Activated CD4-positive, alpha-beta memory T cell treated with anti-CD3 and anti-CD28 coated beads, Interleukin-2, amount 10 ng/mL, durations not matched to agents 7 days and 5 days (primary cell): ENCODE measurements at regions not wholly inside any gene's neighbourhood (a gene's known extent, or its start where the extent isn't known, plus 50 kb on each side); places are given as distances from the start of the nearest gene placed in this dataset.

Experiments
- CTCF ChIA-PET: fragments of 350-600 bp; sonication (Branson Sonifier 250); formaldehyde crosslinking; loops from one replicate; lab custom pipeline; 2021; ENCODE audit warnings: antibody characterized with exemption, inconsistent platforms; lab: Charles Lee
- POLR2A ChIA-PET: fragments of 350-600 bp; sonication (Branson Sonifier 250); formaldehyde crosslinking; loops from one replicate; lab custom pipeline; 2021; ENCODE audit warnings: antibody characterized with exemption; lab: Charles Lee
- DNase-seq: peaks from one replicate; pipeline ENCODE4 v3.0.0-alpha.2; 2020
- H3K27ac Mint-ChIP-seq: one replicate; pipeline ENCODE4 v1.8.0; 2021; ENCODE audit warnings: mild to moderate bottlenecking, mixed read lengths
- H3K27me3 Mint-ChIP-seq: one replicate; pipeline ENCODE4 v1.8.0; 2021; ENCODE audit warnings: mixed read lengths
- H3K36me3 Mint-ChIP-seq: one replicate; pipeline ENCODE4 v1.8.0; 2021; ENCODE audit warnings: low read depth, mixed read lengths
- H3K4me1 Mint-ChIP-seq: one replicate; pipeline ENCODE4 v1.8.0; 2021; ENCODE audit warnings: mixed read lengths
- H3K4me3 Mint-ChIP-seq: one replicate; pipeline ENCODE4 v1.8.0; 2021; ENCODE audit warnings: mild to moderate bottlenecking, mixed read lengths
- H3K9me3 Mint-ChIP-seq: one replicate; pipeline ENCODE4 v1.8.0; 2021; ENCODE audit warnings: mixed read lengths

DNA sequence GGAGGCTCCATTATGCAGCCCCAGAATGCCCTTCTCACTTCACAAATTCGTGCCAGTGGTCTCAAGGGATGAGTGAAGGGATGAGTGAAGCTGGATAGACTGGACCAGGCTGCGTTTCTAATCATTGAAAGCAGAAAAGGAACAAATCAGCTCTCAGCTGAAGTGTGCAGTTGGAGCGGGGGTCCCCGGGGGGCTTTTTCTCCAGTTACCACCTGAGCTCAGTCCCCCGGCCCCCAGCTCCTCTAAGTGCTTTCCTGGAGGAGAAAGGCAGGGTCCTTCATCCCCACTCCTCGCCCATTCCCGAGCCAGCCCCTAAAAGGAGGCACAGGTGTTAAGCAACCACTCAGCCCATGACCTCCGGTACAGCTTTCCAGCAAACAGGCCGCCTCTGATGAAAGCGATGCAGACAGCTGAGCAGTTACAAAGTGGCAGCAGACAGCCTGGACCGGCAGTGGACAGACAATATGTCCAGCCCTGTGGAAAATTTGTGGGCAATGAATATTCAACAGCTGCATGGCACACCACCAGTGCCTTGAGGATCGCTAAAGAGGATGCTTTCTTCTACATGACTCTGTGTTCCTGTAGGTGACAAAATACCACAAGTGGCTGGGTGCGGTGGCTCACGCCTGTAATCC, 110.7 kb upstream of the UBL3 start:
- peaks cover 5% of the 10 kb centered on the region for H3K27me3 Mint-ChIP-seq
- H3K4me1 Mint-ChIP-seq: peaks cover 43% of the 10 kb centered on the region
- ChIA-PET POLR2A (interaction anchor here (0.6 to 5.9 kb wide), 2 partner anchors 24 to 111 kb away, joined by 3 to 28 read pairs; partner anchors contain the start of gene UBL3), CTCF (interaction anchor here (1.0 to 1.9 kb wide), 3 partner anchors 26 to 153 kb away, joined by 3 to 4 read pairs (median 4); no protein-coding TSS in a partner anchor)
- no peaks in the 10 kb centered on the region for H3K9me3 Mint-ChIP-seq
- no peak overlapping the region for H3K4me3 Mint-ChIP-seq
- H3K27ac Mint-ChIP-seq: peak overlapping the region; percentile 21
- H3K36me3 Mint-ChIP-seq: no peaks in the 10 kb centered on the region
- DNase-seq: no peak

DNA sequence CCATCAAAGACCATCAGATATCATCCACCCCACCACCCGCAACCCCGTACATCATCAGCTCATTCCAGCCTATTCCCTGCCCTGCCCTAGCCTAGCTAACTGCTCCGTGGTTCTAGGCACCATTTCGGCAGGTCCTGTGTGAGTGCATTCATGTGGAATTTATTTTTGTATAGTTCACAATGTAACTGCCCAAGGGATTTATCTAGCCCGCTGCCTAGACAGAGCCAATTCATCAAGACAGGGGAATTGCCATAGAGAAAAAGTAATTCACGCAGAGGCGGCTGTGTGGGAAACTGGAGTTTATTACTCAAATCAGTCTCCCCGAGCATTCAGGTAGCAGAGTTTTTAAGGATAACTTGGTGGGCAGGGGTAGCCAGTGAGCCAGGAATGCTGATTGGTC, 109.2 kb upstream of the UBL3 start:
- ChIA-PET POLR2A (interaction anchor here (0.5 to 5.9 kb wide), 4 partner anchors 9 to 123 kb away, joined by 3 to 28 read pairs (median 4); no protein-coding TSS in a partner anchor), CTCF (interaction anchor here (1.1 to 1.8 kb wide), 3 partner anchors 16 to 155 kb away, joined by 3 to 6 read pairs (median 4); no protein-coding TSS in a partner anchor)
- DNase-seq: no peak
- peaks cover 1% of the 10 kb centered on the region for H3K36me3 Mint-ChIP-seq
- H3K4me1 Mint-ChIP-seq: peaks cover 51% of the 10 kb centered on the region
- no peaks in the 10 kb centered on the region for H3K9me3 Mint-ChIP-seq
- no peak overlapping the region for H3K4me3 Mint-ChIP-seq
- H3K27me3 Mint-ChIP-seq: peaks cover 5% of the 10 kb centered on the region
- no peak overlapping the region for H3K27ac Mint-ChIP-seq

DNA sequence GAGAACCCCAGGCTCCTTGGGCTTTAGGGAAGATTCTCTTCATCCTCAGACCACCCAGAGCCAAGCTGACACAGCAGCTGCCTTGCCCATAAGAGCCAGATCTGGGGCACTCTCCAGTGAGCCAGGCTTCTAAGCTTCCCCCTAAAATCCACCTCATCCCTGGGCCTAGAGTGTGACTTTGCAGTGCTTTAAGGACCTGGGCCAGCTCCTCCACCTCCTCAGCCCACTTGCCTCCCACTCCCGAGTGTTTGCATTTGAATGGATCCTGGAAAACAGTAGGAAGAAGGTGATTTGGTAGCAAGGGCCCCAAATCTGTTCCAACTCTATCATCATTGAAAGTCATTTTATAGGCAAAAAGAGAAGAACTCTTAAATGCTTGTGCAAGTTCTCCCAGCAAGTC, 108.7 kb upstream of the UBL3 start:
- DNase-seq: no peak
- ChIA-PET CTCF (interaction anchor here (1.1 to 2.4 kb wide), 4 partner anchors 17 to 156 kb away, joined by 3 to 6 read pairs (median 4); no protein-coding TSS in a partner anchor), POLR2A (interaction anchor here (1.1 to 5.9 kb wide), 3 partner anchors 9 to 122 kb away, joined by 3 to 28 read pairs (median 3); no protein-coding TSS in a partner anchor)
- Mint-ChIP-seq H3K27me3 (peaks cover 5% of the 10 kb centered on the region), H3K4me1 (peaks cover 56% of the 10 kb centered on the region), H3K4me3 (no peak overlapping the region), H3K36me3 (peaks cover 4% of the 10 kb centered on the region), H3K27ac (no peak overlapping the region), H3K9me3 (no peaks in the 10 kb centered on the region)

DNA sequence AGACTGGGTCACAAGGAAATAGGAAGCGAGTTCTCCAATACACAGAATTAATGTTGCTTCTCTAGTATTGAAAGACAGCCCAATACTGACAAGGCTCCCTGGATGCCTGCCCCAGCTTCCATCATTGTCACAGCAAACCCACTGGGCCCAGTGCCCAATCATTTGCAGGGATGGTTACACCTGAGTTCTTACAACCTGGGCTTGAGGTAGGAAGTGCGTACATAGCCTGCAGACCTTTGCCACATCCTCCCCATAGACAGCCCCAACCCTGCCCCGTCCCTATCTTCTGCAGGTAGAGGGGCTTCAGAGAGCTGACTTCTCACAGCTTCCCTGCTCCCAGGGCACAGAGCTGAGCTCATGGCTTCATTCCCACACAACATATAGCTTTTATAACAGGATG, 108.1 kb upstream of the UBL3 start:
- Mint-ChIP-seq H3K27me3 (peaks cover 5% of the 10 kb centered on the region), H3K4me1 (peaks cover 62% of the 10 kb centered on the region), H3K36me3 (peaks cover 4% of the 10 kb centered on the region), H3K27ac (no peak overlapping the region), H3K4me3 (no peak overlapping the region), H3K9me3 (no peaks in the 10 kb centered on the region)
- DNase-seq: no peak
- ChIA-PET CTCF (interaction anchor here (1.2 to 2.4 kb wide), 2 partner anchors 34 to 157 kb away, joined by 4 to 5 read pairs; no protein-coding TSS in a partner anchor), POLR2A (interaction anchor here (1.1 to 5.9 kb wide), 3 partner anchors 8 to 122 kb away, joined by 3 to 28 read pairs (median 3); no protein-coding TSS in a partner anchor)

DNA sequence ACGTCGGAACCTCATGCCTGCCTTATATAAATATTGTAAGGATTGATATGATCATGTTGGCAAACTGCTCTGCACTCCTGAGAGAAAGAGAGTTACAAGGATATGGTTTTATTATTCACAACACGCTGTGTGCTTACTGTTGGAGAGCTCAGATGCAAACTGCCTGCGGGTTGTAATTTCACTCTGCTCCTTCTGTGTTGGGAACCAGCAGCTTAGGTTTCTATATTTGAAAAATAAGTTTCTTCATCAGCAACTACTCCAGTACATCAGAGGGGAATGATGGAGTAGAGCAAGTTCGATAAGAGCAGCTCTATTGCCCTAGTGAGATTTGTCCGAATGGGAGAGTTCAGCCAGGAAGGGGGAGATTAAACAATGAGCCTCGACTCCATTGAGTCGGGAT, 106.9 kb upstream of the UBL3 start:
- Mint-ChIP-seq H3K9me3 (no peaks in the 10 kb centered on the region), H3K27ac (no peak overlapping the region)

DNA sequence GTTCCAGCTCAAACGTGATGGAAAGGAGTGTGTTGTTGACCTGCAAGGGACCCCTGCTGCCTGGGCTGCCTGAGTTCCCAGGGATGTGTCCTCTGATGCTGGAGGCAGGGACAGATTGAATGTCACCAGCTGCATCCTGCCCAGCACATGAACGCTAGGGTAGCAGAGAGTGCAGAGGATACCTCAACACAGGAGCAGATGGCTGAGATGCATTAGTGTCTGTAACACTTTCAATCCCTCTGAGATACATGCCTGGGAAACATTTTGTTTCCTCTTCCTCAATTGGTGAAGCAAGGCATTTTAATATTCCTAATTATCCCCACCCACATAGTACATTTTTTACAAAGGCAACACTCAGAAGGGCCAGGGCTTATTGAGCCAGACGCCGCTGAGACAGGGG, 106.4 kb upstream of the UBL3 start:
- DNase-seq: no peak
- CTCF ChIA-PET: interaction anchor here (0.9 to 2.4 kb wide), 2 partner anchors 21 to 33 kb away, joined by 4 to 5 read pairs; no protein-coding TSS in a partner anchor
- POLR2A ChIA-PET: interaction anchor here (5.9 kb wide), 1 partner anchor 20 kb away, joined by 28 read pairs; no protein-coding TSS in a partner anchor
- no peak overlapping the region for H3K27ac Mint-ChIP-seq
- peaks cover 5% of the 10 kb centered on the region for H3K27me3 Mint-ChIP-seq
- H3K36me3 Mint-ChIP-seq: peaks cover 4% of the 10 kb centered on the region
- H3K4me1 Mint-ChIP-seq: peaks cover 64% of the 10 kb centered on the region
- H3K4me3 Mint-ChIP-seq: no peak overlapping the region
- H3K9me3 Mint-ChIP-seq: no peaks in the 10 kb centered on the region

More for the DNA sequence above, 106.9 kb upstream of the UBL3 start:
- no peak overlapping the region for H3K4me3 Mint-ChIP-seq
- CTCF ChIA-PET: interaction anchor here (2.4 kb wide), 1 partner anchor 33 kb away, joined by 5 read pairs; no protein-coding TSS in a partner anchor
- peaks cover 4% of the 10 kb centered on the region for H3K36me3 Mint-ChIP-seq
- peaks cover 67% of the 10 kb centered on the region for H3K4me1 Mint-ChIP-seq
- POLR2A ChIA-PET: interaction anchor here (5.9 kb wide), 1 partner anchor 21 kb away, joined by 28 read pairs; no protein-coding TSS in a partner anchor
- no peak for DNase-seq
- peaks cover 5% of the 10 kb centered on the region for H3K27me3 Mint-ChIP-seq

DNA sequence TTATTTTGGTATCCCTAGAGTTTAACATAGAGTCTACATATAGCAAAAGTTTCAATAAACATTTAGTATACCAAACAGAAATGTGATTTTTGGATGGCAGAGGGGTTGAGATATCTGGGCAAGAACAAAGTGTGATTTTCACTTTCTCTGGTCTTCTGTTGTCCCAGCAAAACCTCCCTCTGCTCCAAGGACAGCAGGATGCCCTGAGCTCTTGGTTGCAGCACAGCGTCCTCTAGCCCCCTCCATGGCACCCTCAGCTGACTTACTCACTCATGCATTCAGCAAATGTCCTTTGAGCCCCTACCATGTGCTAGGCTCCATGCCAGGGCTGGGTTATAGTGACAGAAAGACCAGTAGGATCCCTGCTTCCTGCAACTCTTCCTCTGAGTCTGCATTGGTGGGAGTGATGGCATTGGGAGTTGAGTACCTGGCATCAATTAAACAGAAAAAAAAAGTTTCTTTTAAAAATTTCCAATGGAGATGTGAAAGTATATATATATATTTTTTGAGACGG, 104.8 kb upstream of the UBL3 start:
- Mint-ChIP-seq H3K4me1 (peaks cover 49% of the 10 kb centered on the region), H3K4me3 (no peak overlapping the region)
- POLR2A ChIA-PET: interaction anchor here (0.7 to 3.1 kb wide), 9 partner anchors 14 to 511 kb away, joined by 3 to 80 read pairs (median 4); partner anchors contain the start of genes HMGB1 and UBL3

DNA sequence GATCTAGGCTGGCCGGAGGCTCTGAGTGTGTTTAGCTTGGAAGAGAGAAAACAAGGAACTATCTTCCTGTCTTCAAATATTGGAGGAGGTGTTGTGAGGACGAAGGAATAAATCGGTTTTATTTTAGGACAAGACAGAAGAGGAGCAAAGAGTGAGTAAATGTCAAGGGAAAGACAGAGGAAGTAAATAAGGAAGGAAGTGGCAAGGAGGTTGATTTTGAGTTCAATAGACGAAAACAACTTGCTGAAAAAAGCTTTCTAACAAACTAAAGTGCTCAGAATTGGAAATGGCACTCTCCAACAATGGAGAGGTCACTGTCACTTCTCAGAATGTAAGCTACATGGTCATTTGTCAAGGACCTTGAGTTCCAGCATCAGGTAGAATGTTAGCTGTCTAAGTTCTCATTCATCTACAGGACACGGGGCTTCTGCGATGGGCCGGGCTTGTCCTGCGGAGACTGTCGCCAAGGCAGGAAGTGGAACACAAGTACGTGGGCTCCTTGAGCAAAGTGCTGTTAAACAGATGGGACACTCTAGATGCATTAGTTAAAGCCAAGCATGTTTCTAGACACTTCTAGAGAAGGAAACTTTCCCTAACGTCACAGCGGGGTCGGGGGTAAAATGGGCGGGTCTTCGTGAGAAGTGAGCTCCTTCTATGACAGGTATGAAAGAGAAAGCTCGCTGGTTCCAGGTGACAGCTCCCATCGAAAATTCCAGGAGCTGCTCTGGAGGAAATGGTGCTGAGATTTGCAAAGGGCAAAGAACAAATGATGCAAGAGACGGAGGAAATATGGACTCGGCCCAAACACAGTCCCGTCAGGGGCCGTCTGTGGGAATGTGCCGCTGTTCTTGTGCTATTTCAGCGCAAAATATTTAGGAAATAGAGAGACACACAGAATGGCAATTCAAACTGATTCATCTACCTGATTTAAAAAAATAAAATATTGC, 103.9 kb upstream of the UBL3 start:
- H3K27ac Mint-ChIP-seq: peak overlapping the region; percentile 91
- peaks cover 5% of the 10 kb centered on the region for H3K27me3 Mint-ChIP-seq
- DNase-seq: peak; percentile 69
- peaks cover 41% of the 10 kb centered on the region for H3K4me1 Mint-ChIP-seq
- H3K4me3 Mint-ChIP-seq: peak overlapping the region; percentile 61
- H3K9me3 Mint-ChIP-seq: no peaks in the 10 kb centered on the region
- ChIA-PET POLR2A (interaction anchor here (0.7 to 3.1 kb wide), 14 partner anchors 13 to 511 kb away, joined by 3 to 80 read pairs (median 4); partner anchors contain the start of genes HMGB1 and UBL3), CTCF (interaction anchor here (0.6 to 2.7 kb wide), 12 partner anchors 10 to 780 kb away, joined by 3 to 43 read pairs (median 4); partner anchors contain the start of gene UBL3)
- H3K36me3 Mint-ChIP-seq: peaks cover 4% of the 10 kb centered on the region

More for the DNA sequence above, 104.8 kb upstream of the UBL3 start:
- peaks cover 5% of the 10 kb centered on the region for H3K27me3 Mint-ChIP-seq
- peaks cover 4% of the 10 kb centered on the region for H3K36me3 Mint-ChIP-seq
- DNase-seq: no peak
- no peaks in the 10 kb centered on the region for H3K9me3 Mint-ChIP-seq
- peak overlapping the region; percentile 91 for H3K27ac Mint-ChIP-seq
- CTCF ChIA-PET: interaction anchor here (1.0 to 2.7 kb wide), 5 partner anchors 14 to 160 kb away, joined by 5 to 43 read pairs (median 9); no protein-coding TSS in a partner anchor

DNA sequence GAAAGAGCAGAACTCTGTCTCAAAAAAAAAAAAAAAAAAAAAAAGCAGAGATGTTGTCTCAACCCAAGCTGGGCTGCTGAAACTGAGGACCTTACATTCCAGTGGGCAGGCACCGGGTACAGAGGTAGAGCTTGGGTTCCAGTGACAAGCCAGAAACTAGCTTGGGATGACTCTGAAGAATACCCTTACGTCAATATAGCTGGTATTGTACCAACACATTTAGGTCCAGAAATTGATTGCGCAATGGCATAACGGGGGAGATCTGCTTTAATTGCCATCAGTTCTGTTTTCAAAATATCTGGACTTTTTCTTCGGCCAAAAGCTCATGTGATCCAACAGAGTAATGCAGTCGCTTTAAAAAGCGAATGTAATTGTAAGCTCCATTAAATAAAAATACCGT, 103.1 kb upstream of the UBL3 start:
- peak overlapping the region; percentile 61 for H3K4me3 Mint-ChIP-seq
- H3K9me3 Mint-ChIP-seq: no peaks in the 10 kb centered on the region
- peaks cover 4% of the 10 kb centered on the region for H3K36me3 Mint-ChIP-seq
- ChIA-PET POLR2A (interaction anchor here (0.8 to 3.1 kb wide), 12 partner anchors 8 to 663 kb away, joined by 3 to 80 read pairs (median 4); partner anchors contain the start of genes HMGB1 and UBL3), CTCF (interaction anchor here (0.6 to 2.7 kb wide), 9 partner anchors 9 to 159 kb away, joined by 3 to 43 read pairs (median 4); partner anchors contain the start of gene UBL3)
- peaks cover 38% of the 10 kb centered on the region for H3K4me1 Mint-ChIP-seq
- no peak for DNase-seq
- peaks cover 5% of the 10 kb centered on the region for H3K27me3 Mint-ChIP-seq
- peak overlapping the region; percentile 91 for H3K27ac Mint-ChIP-seq

DNA sequence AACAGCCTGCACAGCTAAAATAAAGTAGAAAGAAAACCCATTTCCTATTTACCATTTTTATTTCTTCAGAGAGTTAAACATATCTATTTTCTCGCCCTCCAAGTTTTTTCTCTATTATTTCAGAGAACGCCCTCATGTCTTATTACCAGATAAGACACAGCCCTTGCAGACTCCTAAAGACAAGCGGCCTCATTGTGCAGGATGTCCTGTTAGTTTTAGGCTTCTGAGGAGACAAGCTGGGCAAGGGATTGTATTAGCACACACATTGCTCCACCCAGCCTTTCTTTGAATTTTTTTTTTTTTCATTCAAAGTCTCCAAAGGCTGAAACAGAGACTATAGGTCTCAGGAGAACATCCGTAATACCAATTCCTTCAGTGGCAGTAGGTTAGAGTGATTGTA, 101.8 kb upstream of the UBL3 start:
- no peak for DNase-seq
- CTCF ChIA-PET: no interaction called here

DNA sequence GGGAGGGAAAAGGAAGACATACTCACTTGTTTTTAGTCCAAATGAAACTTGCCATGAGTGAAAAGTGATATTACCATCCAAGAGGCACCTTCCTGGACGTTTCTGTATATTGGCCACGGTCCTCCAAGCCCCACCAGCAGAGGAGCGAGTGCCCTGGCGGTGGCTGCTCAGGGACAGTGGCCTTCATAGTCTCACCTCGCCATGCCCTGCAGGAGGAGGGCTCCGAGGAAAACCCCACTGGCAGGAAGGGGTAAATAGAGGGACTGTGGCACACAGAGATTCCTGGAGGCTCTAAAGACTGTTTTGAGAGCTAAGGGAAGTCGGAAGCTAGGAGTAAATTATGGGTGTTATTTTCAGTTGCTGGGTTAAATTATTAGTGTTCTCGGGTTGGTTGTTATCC, 98.4 kb upstream of the UBL3 start:
- Mint-ChIP-seq H3K27ac (no peak overlapping the region), H3K9me3 (no peaks in the 10 kb centered on the region), H3K36me3 (no peaks in the 10 kb centered on the region), H3K27me3 (no peaks in the 10 kb centered on the region), H3K4me3 (no peak overlapping the region), H3K4me1 (peaks cover 8% of the 10 kb centered on the region)
- ChIA-PET CTCF (no interaction called here), POLR2A (interaction anchor here (1.1 kb wide), 1 partner anchor 9 kb away, joined by 3 read pairs; no protein-coding TSS in a partner anchor)
- DNase-seq: no peak

More for the DNA sequence above, 101.8 kb upstream of the UBL3 start:
- no peaks in the 10 kb centered on the region for H3K9me3 Mint-ChIP-seq
- H3K4me3 Mint-ChIP-seq: no peak overlapping the region
- peaks cover 4% of the 10 kb centered on the region for H3K36me3 Mint-ChIP-seq
- POLR2A ChIA-PET: interaction anchor here (3.1 kb wide), 1 partner anchor 16 kb away, joined by 80 read pairs; no protein-coding TSS in a partner anchor
- H3K4me1 Mint-ChIP-seq: peaks cover 28% of the 10 kb centered on the region
- H3K27ac Mint-ChIP-seq: no peak overlapping the region
- peaks cover 4% of the 10 kb centered on the region for H3K27me3 Mint-ChIP-seq
